B cell (primary cell): ENCODE measurements at regions not wholly inside any gene's neighbourhood (a gene's known extent, or its start where the extent isn't known, plus 50 kb on each side); places are given as distances from the start of the nearest gene placed in this dataset.

Experiments
- CTCF ChIP-seq: fragments of 200-600 bp; IDR thresholded peaks from one replicate; pipeline ENCODE4 v1.8.0; 2022; ENCODE audit warnings: antibody characterized with exemption, mild to moderate bottlenecking
- EZH2 ChIP-seq: IDR thresholded peaks from 2 replicates; pipeline ENCODE4 v1.6.1; 2012; ENCODE audit warnings: borderline replicate concordance, low read depth, mild to moderate bottlenecking, moderate library complexity, low read length; ENCODE audit not compliant: insufficient read depth, poor library complexity, severe bottlenecking

- no peak for TF ChIP-seq CTCF
- TF ChIP-seq EZH2: no peak
Observed at GRCh38 chr15:20643024-20643770, 101.6 kb upstream of the GOLGA6L6 start.
